Ovary (tissue), 3 donors: ENCODE measurements at regions not wholly inside any gene's neighbourhood (a gene's known extent, or its start where the extent isn't known, plus 50 kb on each side); places are given as distances from the start of the nearest gene placed in this dataset.

ENCODE experiments used
- EP300 ChIP-seq: sonication (generic); formaldehyde crosslinking; IDR thresholded peaks from one replicate; pipeline ENCODE4 v1.6.1; 2017; ENCODE audit warnings: antibody characterized with exemption
- POLR2A ChIP-seq: fragments of 450-650 bp; IDR thresholded peaks from one replicate; pipeline ENCODE4 v1.6.1; 2017; ENCODE audit warnings: antibody characterized with exemption, mild to moderate bottlenecking, moderate library complexity
- TF ChIP-seq, protein P1 (sequence below), 3 donors: fragments of 450-650 bp in 2 of 3; fragments of 200-600 bp in 1 of 3; IDR thresholded peaks; one replicate each; pipeline versions ENCODE4 v1.5.1 to v1.8.0; 2016 to 2022; ENCODE audit warnings: antibody characterized with exemption in 3 of 3, mild to moderate bottlenecking in 1 of 3
- donor health status: DM: no; HTN: no; CAD: no.

DNA sequence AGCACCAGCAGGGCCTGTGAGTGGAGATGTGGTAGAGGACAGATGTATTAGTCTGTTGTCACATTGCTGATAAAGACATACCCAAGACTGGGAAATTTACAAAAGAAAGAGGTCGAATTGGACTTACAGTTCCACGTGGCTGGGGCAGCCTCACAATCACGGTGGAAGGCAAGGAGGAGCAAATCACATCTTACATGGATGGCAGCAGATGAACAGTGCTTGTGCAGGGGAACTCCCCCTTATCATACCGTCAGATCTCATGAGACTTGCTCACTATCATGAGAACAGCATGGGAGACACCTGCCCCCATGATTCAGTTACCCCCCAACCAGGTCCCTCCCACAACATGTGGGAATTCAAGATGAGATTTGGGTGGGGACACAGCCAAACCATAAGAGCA is 361.9 kb downstream of the VRK1 start:
- TF ChIP-seq, protein P1, sequence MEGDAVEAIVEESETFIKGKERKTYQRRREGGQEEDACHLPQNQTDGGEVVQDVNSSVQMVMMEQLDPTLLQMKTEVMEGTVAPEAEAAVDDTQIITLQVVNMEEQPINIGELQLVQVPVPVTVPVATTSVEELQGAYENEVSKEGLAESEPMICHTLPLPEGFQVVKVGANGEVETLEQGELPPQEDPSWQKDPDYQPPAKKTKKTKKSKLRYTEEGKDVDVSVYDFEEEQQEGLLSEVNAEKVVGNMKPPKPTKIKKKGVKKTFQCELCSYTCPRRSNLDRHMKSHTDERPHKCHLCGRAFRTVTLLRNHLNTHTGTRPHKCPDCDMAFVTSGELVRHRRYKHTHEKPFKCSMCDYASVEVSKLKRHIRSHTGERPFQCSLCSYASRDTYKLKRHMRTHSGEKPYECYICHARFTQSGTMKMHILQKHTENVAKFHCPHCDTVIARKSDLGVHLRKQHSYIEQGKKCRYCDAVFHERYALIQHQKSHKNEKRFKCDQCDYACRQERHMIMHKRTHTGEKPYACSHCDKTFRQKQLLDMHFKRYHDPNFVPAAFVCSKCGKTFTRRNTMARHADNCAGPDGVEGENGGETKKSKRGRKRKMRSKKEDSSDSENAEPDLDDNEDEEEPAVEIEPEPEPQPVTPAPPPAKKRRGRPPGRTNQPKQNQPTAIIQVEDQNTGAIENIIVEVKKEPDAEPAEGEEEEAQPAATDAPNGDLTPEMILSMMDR (IDR thresholded peaks at IDR 0.05): no peak
- TF ChIP-seq POLR2A (no peak), EP300 (no peak)
